ENCODE measurements at regions not wholly inside any gene's neighbourhood (a gene's known extent, or its start where the extent isn't known, plus 50 kb on each side); places are given as distances from the start of the nearest gene placed in this dataset.

DNA sequence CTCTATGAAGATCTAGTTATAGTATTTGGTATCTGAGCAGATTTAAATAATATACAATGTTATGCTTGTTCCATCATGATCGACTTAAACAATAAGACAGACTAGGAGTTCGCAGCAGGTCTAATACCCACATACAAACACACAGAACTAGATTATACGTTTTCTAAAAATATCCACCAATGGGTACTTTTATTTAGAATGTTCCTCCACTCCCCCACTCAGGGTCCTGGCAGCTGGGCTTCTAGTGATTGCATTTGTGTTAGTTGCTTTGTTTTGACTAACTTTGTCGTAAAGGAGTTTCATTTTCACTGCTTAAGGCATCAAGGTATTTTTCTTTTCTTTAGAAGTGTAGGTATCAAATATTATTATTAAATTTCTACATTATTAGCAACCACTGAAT is 91.4 kb downstream of the RPRM start:
- no peaks in the 10 kb centered on the region for H4K20me1 ChIP-seq (ENCODE audit: insufficient read depth, low read length)
- no peaks in the 10 kb centered on the region for H3K79me2 ChIP-seq (ENCODE audit: insufficient read depth, low read length)
- no peaks in the 10 kb centered on the region for H3K27me3 ChIP-seq (ENCODE audit: insufficient read depth, low read length)
- no peak overlapping the region for H3K4me2 ChIP-seq (ENCODE audit: insufficient read depth, low read length)
- H3K27ac ChIP-seq (ENCODE audit: low read depth, low read length), result no peak overlapping the region
- H3K36me3 ChIP-seq (ENCODE audit: insufficient read depth, low read length), result no peaks in the 10 kb centered on the region
- no peaks in the 10 kb centered on the region for H3K4me1 ChIP-seq (ENCODE audit: insufficient read depth, low read length)
- TF ChIP-seq, protein P1, sequence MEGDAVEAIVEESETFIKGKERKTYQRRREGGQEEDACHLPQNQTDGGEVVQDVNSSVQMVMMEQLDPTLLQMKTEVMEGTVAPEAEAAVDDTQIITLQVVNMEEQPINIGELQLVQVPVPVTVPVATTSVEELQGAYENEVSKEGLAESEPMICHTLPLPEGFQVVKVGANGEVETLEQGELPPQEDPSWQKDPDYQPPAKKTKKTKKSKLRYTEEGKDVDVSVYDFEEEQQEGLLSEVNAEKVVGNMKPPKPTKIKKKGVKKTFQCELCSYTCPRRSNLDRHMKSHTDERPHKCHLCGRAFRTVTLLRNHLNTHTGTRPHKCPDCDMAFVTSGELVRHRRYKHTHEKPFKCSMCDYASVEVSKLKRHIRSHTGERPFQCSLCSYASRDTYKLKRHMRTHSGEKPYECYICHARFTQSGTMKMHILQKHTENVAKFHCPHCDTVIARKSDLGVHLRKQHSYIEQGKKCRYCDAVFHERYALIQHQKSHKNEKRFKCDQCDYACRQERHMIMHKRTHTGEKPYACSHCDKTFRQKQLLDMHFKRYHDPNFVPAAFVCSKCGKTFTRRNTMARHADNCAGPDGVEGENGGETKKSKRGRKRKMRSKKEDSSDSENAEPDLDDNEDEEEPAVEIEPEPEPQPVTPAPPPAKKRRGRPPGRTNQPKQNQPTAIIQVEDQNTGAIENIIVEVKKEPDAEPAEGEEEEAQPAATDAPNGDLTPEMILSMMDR (IDR thresholded peaks at IDR 0.05; ENCODE audit: extremely low read depth, low read depth, low read length), result no peak
- H2AFZ ChIP-seq (ENCODE audit: low read length), result no peak overlapping the region
- H3K4me3 ChIP-seq (ENCODE audit: insufficient read depth, low read length), result no peak overlapping the region
- no peak for DNase-seq (ENCODE audit: insufficient read length, low spot score, missing footprints)
- no peaks in the 10 kb centered on the region for H3K9me3 ChIP-seq (ENCODE audit: low read depth, low read length)

DNA sequence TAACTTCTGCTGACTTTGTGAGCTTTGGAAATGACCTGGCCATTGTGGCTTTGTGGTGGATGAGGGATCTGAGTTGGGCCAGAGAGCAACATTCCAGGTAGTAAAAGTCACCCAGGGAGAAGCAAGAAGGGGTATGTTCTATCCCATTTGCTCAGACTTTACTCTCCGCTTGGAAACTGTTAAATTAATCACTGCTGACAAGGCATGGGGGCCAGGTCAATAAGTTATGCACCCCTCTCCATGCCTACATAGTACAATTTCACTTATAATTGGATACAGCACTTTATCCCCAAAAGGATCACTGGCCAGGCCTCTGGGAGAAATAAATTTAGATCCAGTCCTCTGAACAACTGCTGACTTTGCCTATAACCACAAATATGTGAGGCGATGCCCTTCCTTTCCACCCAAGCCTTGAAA is 92.1 kb downstream of the RPRM start:
- Histone ChIP-seq H3K9me3 (ENCODE audit: low read depth, low read length) (no peaks in the 10 kb centered on the region), H4K20me1 (ENCODE audit: insufficient read depth, low read length) (no peaks in the 10 kb centered on the region), H3K36me3 (ENCODE audit: insufficient read depth, low read length) (no peaks in the 10 kb centered on the region), H3K4me2 (ENCODE audit: insufficient read depth, low read length) (no peak overlapping the region), H3K4me1 (ENCODE audit: insufficient read depth, low read length) (no peaks in the 10 kb centered on the region), H3K27me3 (ENCODE audit: insufficient read depth, low read length) (no peaks in the 10 kb centered on the region), H2AFZ (ENCODE audit: low read length) (no peak overlapping the region), H3K27ac (ENCODE audit: low read depth, low read length) (no peak overlapping the region), H3K4me3 (ENCODE audit: insufficient read depth, low read length) (no peak overlapping the region), H3K79me2 (ENCODE audit: insufficient read depth, low read length) (no peaks in the 10 kb centered on the region)
- no peak for DNase-seq (ENCODE audit: insufficient read length, low spot score, missing footprints)
- TF ChIP-seq, protein P1 (IDR thresholded peaks at IDR 0.05; ENCODE audit: extremely low read depth, low read depth, low read length), result no peak

DNA sequence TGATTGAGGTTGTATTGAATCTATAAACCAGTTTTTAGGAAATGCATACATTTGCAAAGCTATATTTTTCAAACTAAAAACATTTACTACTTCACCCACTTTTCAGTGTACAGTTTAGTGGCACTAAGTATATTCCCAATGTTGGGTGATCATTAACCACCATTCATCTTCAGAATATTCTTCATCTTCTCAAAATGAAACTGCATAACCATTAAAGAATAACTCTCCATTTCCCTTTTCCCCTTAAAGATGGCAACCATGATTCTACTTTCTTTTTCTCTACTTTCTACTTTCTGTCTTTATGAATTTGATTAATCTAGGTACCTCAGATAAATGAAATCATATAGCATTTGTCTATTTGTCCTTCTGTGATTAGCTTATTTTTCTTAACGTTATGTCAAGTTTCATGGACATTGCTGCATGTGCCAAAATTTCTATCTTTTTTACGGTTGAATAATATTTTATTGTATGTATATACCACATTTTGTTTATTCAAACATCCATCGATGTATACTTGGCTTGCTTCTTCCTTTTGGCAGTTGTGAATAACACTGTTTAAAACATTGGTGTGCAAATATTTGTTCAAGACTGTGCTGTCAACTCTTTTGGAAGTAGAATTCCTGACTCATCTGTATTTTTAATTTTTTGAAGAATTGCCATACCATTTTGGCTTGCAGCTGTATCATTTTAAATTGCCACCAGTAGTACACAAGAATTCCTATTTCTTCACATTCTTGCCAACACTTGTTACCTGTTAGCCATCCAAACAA is 104.9 kb downstream of the RPRM start:
- Histone ChIP-seq H4K20me1 (ENCODE audit: insufficient read depth, low read length) (no peaks in the 10 kb centered on the region), H3K4me1 (ENCODE audit: insufficient read depth, low read length) (no peaks in the 10 kb centered on the region), H3K79me2 (ENCODE audit: insufficient read depth, low read length) (no peaks in the 10 kb centered on the region), H3K4me2 (ENCODE audit: insufficient read depth, low read length) (no peak overlapping the region), H3K4me3 (ENCODE audit: insufficient read depth, low read length) (no peak overlapping the region), H2AFZ (ENCODE audit: low read length) (no peak overlapping the region), H3K27ac (ENCODE audit: low read depth, low read length) (no peak overlapping the region), H3K9me3 (ENCODE audit: low read depth, low read length) (peaks cover 2% of the 10 kb centered on the region), H3K27me3 (ENCODE audit: insufficient read depth, low read length) (no peaks in the 10 kb centered on the region), H3K36me3 (ENCODE audit: insufficient read depth, low read length) (no peaks in the 10 kb centered on the region)
- DNase-seq (ENCODE audit: insufficient read length, low spot score, missing footprints), result no peak
- TF ChIP-seq, protein P1 (IDR thresholded peaks at IDR 0.05; ENCODE audit: extremely low read depth, low read depth, low read length), result no peak

DNA sequence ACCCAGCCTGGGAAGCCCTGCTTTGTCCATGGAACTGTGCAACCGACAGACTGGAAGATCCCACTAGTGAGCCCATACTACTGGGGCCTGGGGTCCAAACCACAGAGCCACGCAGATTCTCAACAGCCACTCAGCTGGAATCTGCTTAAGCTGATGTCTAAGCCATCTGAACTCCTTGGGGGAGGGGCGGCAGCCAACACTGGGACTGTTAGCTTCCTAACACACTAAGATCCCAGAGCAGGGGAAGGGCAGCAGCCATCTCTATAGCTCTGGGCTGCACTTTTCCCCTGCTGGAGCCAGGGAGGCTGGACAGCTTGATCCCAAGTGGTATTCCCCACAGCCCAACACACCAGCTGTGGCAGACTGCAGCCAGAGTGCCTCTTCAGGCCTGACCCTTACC is 118.3 kb downstream of the RPRM start:
- Histone ChIP-seq H3K4me1 (ENCODE audit: insufficient read depth, low read length) (no peaks in the 10 kb centered on the region), H3K27me3 (ENCODE audit: insufficient read depth, low read length) (no peaks in the 10 kb centered on the region), H3K9me3 (ENCODE audit: low read depth, low read length) (no peaks in the 10 kb centered on the region), H3K79me2 (ENCODE audit: insufficient read depth, low read length) (no peaks in the 10 kb centered on the region), H3K27ac (ENCODE audit: low read depth, low read length) (no peak overlapping the region), H2AFZ (ENCODE audit: low read length) (no peak overlapping the region), H4K20me1 (ENCODE audit: insufficient read depth, low read length) (no peaks in the 10 kb centered on the region), H3K36me3 (ENCODE audit: insufficient read depth, low read length) (no peaks in the 10 kb centered on the region), H3K4me2 (ENCODE audit: insufficient read depth, low read length) (no peak overlapping the region), H3K4me3 (ENCODE audit: insufficient read depth, low read length) (no peak overlapping the region)
- DNase-seq (ENCODE audit: insufficient read length, low spot score, missing footprints), result no peak
- TF ChIP-seq, protein P1 (IDR thresholded peaks at IDR 0.05; ENCODE audit: extremely low read depth, low read depth, low read length), result no peak

Measured in osteoblast (primary cell).